ENCODE measurements at regions not wholly inside any gene's neighbourhood (a gene's known extent, or its start where the extent isn't known, plus 50 kb on each side); places are given as distances from the start of the nearest gene placed in this dataset.

DNA sequence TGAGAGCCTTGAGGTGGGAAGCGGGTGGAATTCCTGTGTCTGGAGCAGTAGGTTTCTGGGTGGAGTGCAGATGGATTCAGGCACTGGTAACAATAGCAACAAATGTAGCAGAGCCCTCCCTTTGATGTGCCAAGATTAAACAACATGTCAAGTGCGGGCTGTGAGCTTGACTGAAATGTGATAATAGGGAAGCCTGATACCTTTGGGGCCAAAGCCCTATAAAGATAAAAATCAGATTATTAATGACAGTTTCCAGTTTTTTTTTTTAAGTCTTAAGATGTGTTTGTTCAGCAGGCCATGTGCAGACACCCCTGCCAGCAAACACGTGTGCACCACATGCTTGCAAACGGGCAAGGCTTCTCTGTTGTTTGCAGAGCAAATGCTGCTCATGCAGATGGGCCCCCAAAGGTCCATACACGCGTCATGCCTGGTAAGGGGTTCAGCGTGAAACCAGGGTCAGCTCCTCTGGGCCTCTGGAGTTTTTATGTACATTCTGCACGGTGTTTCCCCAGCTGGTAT, 193.2 kb downstream of the GADD45G start:
- no peak overlapping the region for H2BK120ac ChIP-seq (ENCODE audit: low read depth, low read length)
- no peak overlapping the region for H3K18ac ChIP-seq (ENCODE audit: low read depth in 1 of 2, low read length in 2 of 2)
- 74% methylated on average over 8 of the region's 8 CpGs for WGBS
- H3K4ac ChIP-seq (ENCODE audit: low read depth in 1 of 2, low read length in 2 of 2) = no peak overlapping the region
- H3K79me1 ChIP-seq (replicated peaks; ENCODE audit: low read length, poor library complexity, severe bottlenecking) = no peaks in the 10 kb centered on the region
- H3K9ac ChIP-seq (ENCODE audit: low read length) = no peak overlapping the region
- H4K91ac ChIP-seq (ENCODE audit: low read length) = no peak overlapping the region
- no peak overlapping the region for H3K27ac ChIP-seq (ENCODE audit: low read length, poor library complexity, severe bottlenecking)
- H4K8ac ChIP-seq (ENCODE audit: low read length) = no peak overlapping the region
- H2BK15ac ChIP-seq (ENCODE audit: low read depth, poor library complexity, severe bottlenecking) = no peak overlapping the region
- no peaks in the 10 kb centered on the region for H3K9me3 ChIP-seq (ENCODE audit: control insufficient read depth, low read length)
- DNase-seq = no peak
- H3K23ac ChIP-seq (ENCODE audit: low read length in 2 of 2) = no peak overlapping the region
- H2AK5ac ChIP-seq (ENCODE audit: low read length, severe bottlenecking) = no peak overlapping the region
- H3K4me2 ChIP-seq (ENCODE audit: low read length, poor library complexity, severe bottlenecking) = no peak overlapping the region
- H3K14ac ChIP-seq (ENCODE audit: low read length in 2 of 2) = no peak overlapping the region
- H3K4me1 ChIP-seq (ENCODE audit: control insufficient read depth, insufficient read depth, low read depth, low read length) = peaks cover 11% of the 10 kb centered on the region
- no peak overlapping the region for H2BK5ac ChIP-seq (ENCODE audit: low read depth, low read length, poor library complexity, severe bottlenecking)
- H3K27me3 ChIP-seq (ENCODE audit: control insufficient read depth in 1 of 2, insufficient read depth in 1 of 2, low read length in 2 of 2) = peaks cover 6 to 7% of the 10 kb centered on the region in 2 experiments
- no peak overlapping the region for H2AFZ ChIP-seq (ENCODE audit: low read depth, low read length)
- no peak overlapping the region for H2BK12ac ChIP-seq (ENCODE audit: low read length in 2 of 2)
- H3K4me3 ChIP-seq (ENCODE audit: insufficient read depth in 1 of 2, low read depth in 1 of 2, low read length in 2 of 2) = no peak overlapping the region
- H3K36me3 ChIP-seq (ENCODE audit: control insufficient read depth in 1 of 2, insufficient read depth in 2 of 2, low read depth in 1 of 2, low read length in 2 of 2) = no peaks in the 10 kb centered on the region

DNA sequence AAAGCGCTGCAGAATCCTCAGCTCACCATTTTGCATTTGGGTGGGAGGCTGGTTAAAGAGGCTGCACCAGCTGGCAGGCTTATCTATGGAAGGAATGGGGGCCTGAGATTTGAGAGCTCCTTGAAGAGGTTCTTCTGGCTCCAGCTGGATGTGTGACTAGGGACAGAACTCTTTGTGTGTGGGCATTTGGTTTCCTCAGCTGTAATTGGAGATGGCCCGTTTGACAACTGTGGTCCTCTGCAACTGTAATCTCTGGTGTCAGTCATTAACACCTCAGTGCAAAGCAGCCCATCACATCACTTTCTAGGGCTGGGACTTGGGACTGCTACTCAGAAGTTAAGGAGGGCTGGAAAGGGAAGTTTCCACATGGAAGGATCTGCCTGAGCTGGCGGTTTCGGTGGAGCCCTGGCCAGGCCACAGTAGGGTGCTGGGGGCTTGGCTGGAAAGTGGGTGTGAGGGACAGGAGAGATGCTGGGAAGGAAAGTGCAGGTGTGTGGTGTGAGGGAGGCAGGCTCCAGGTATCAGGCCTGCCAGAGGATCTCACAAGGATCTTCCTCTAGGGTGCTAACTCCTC, 193.8 kb downstream of the GADD45G start:
- no peak overlapping the region for H4K8ac ChIP-seq (ENCODE audit: low read length)
- peaks cover 7% of the 10 kb centered on the region for H3K4me1 ChIP-seq (ENCODE audit: control insufficient read depth, insufficient read depth, low read depth, low read length)
- no peak overlapping the region for H2AK5ac ChIP-seq (ENCODE audit: low read length, severe bottlenecking)
- H3K79me1 ChIP-seq (replicated peaks; ENCODE audit: low read length, poor library complexity, severe bottlenecking) = no peaks in the 10 kb centered on the region
- no peak overlapping the region for H2BK5ac ChIP-seq (ENCODE audit: low read depth, low read length, poor library complexity, severe bottlenecking)
- H3K4me2 ChIP-seq (ENCODE audit: low read length, poor library complexity, severe bottlenecking) = no peak overlapping the region
- H3K23ac ChIP-seq (ENCODE audit: low read length in 2 of 2) = no peak overlapping the region
- H3K9ac ChIP-seq (ENCODE audit: low read length) = no peak overlapping the region
- H4K91ac ChIP-seq (ENCODE audit: low read length) = no peak overlapping the region
- no peak overlapping the region for H2BK120ac ChIP-seq (ENCODE audit: low read depth, low read length)
- no peak overlapping the region for H2BK12ac ChIP-seq (ENCODE audit: low read length in 2 of 2)
- no peak overlapping the region for H3K27ac ChIP-seq (ENCODE audit: low read length, poor library complexity, severe bottlenecking)
- 62% methylated on average over 4 of the region's 4 CpGs for WGBS
- H3K27me3 ChIP-seq (ENCODE audit: control insufficient read depth in 1 of 2, insufficient read depth in 1 of 2, low read length in 2 of 2) = peaks cover 6 to 7% of the 10 kb centered on the region in 2 experiments
- H2AFZ ChIP-seq (ENCODE audit: low read depth, low read length) = no peak overlapping the region
- H3K18ac ChIP-seq (ENCODE audit: low read depth in 1 of 2, low read length in 2 of 2) = no peak overlapping the region
- no peak overlapping the region for H3K14ac ChIP-seq (ENCODE audit: low read length in 2 of 2)
- H3K9me3 ChIP-seq (ENCODE audit: control insufficient read depth, low read length) = no peaks in the 10 kb centered on the region
- DNase-seq = no peak
- H3K4ac ChIP-seq (ENCODE audit: low read depth in 1 of 2, low read length in 2 of 2) = no peak overlapping the region
- H3K4me3 ChIP-seq (ENCODE audit: insufficient read depth in 1 of 2, low read depth in 1 of 2, low read length in 2 of 2) = no peak overlapping the region
- no peaks in the 10 kb centered on the region for H3K36me3 ChIP-seq (ENCODE audit: control insufficient read depth in 1 of 2, insufficient read depth in 2 of 2, low read depth in 1 of 2, low read length in 2 of 2)
- no peak overlapping the region for H2BK15ac ChIP-seq (ENCODE audit: low read depth, poor library complexity, severe bottlenecking)

DNA sequence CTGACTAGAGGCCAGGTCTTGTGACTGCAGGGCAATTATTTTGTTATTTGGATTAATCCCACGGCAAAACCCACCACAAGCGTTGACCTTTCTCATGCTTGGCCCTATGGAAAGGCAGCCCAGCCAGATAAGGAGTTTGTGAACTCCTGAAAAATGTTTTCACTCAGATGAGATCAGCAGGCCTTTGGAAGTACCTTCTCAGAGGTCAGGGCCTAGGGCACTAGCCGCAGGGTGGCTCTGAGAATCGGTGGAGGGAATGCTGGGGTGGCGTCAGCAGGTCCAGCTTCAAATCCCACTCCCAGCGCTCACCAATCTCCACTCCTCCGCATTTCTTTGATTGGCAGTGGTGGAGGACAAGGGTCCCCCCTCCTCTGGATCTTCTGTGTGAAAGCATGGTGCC, 194.4 kb downstream of the GADD45G start:
- no peak overlapping the region for H2BK12ac ChIP-seq (ENCODE audit: low read length in 2 of 2)
- no peak overlapping the region for H3K18ac ChIP-seq (ENCODE audit: low read depth in 1 of 2, low read length in 2 of 2)
- H3K4me1 ChIP-seq (ENCODE audit: control insufficient read depth, insufficient read depth, low read depth, low read length) = peaks cover 6% of the 10 kb centered on the region
- no peak overlapping the region for H3K23ac ChIP-seq (ENCODE audit: low read length in 2 of 2)
- no peak overlapping the region for H3K9ac ChIP-seq (ENCODE audit: low read length)
- H3K14ac ChIP-seq (ENCODE audit: low read length in 2 of 2) = no peak overlapping the region
- peaks cover 7 to 11% of the 10 kb centered on the region in 2 experiments for H3K27me3 ChIP-seq (ENCODE audit: control insufficient read depth in 1 of 2, insufficient read depth in 1 of 2, low read length in 2 of 2)
- H4K8ac ChIP-seq (ENCODE audit: low read length) = no peak overlapping the region
- no peaks in the 10 kb centered on the region for H3K36me3 ChIP-seq (ENCODE audit: control insufficient read depth in 1 of 2, insufficient read depth in 2 of 2, low read depth in 1 of 2, low read length in 2 of 2)
- no peak overlapping the region for H2AFZ ChIP-seq (ENCODE audit: low read depth, low read length)
- H3K4ac ChIP-seq (ENCODE audit: low read depth in 1 of 2, low read length in 2 of 2) = no peak overlapping the region
- H3K9me3 ChIP-seq (ENCODE audit: control insufficient read depth, low read length) = no peaks in the 10 kb centered on the region
- no peak overlapping the region for H2AK5ac ChIP-seq (ENCODE audit: low read length, severe bottlenecking)
- no peaks in the 10 kb centered on the region for H3K79me1 ChIP-seq (replicated peaks; ENCODE audit: low read length, poor library complexity, severe bottlenecking)
- no peak overlapping the region for H2BK5ac ChIP-seq (ENCODE audit: low read depth, low read length, poor library complexity, severe bottlenecking)
- H3K4me3 ChIP-seq (ENCODE audit: insufficient read depth in 1 of 2, low read depth in 1 of 2, low read length in 2 of 2) = no peak overlapping the region
- no peak overlapping the region for H2BK15ac ChIP-seq (ENCODE audit: low read depth, poor library complexity, severe bottlenecking)
- no peak overlapping the region for H2BK120ac ChIP-seq (ENCODE audit: low read depth, low read length)
- 96% methylated on average over 6 of the region's 7 CpGs for WGBS
- no peak overlapping the region for H3K27ac ChIP-seq (ENCODE audit: low read length, poor library complexity, severe bottlenecking)
- DNase-seq = no peak
- no peak overlapping the region for H3K4me2 ChIP-seq (ENCODE audit: low read length, poor library complexity, severe bottlenecking)
- H4K91ac ChIP-seq (ENCODE audit: low read length) = no peak overlapping the region

DNA sequence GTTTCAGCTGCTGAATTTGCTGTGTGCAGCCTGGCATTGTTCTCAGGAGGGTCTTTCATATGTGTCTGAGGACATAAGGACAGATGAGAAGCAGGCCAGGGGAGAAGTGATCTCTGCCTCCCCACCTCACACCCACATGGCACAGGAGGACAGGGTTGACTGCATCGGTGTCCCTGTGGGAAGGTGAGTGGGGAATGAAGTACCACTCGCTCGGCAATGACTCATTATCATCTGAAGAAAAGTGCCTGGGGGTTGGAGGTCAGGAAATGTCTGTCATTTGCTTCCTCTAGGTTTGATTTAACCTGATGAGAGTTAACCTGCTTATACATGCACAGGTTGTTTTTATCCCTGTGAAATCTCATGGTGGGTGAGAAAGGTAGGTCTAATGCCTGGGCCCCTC, 195.0 kb downstream of the GADD45G start:
- H3K27me3 ChIP-seq (ENCODE audit: control insufficient read depth in 1 of 2, insufficient read depth in 1 of 2, low read length in 2 of 2) = peaks cover 7 to 11% of the 10 kb centered on the region in 2 experiments
- no peaks in the 10 kb centered on the region for H3K79me1 ChIP-seq (replicated peaks; ENCODE audit: low read length, poor library complexity, severe bottlenecking)
- H3K4me3 ChIP-seq (ENCODE audit: insufficient read depth in 1 of 2, low read depth in 1 of 2, low read length in 2 of 2) = no peak overlapping the region
- 73% methylated on average over 3 of the region's 3 CpGs for WGBS
- no peak for DNase-seq
- H3K18ac ChIP-seq (ENCODE audit: low read depth in 1 of 2, low read length in 2 of 2) = no peak overlapping the region
- H3K36me3 ChIP-seq (ENCODE audit: control insufficient read depth in 1 of 2, insufficient read depth in 2 of 2, low read depth in 1 of 2, low read length in 2 of 2) = no peaks in the 10 kb centered on the region
- no peak overlapping the region for H3K4ac ChIP-seq (ENCODE audit: low read depth in 1 of 2, low read length in 2 of 2)
- H3K23ac ChIP-seq (ENCODE audit: low read length in 2 of 2) = no peak overlapping the region
- H3K4me1 ChIP-seq (ENCODE audit: control insufficient read depth, insufficient read depth, low read depth, low read length) = peaks cover 6% of the 10 kb centered on the region
- H4K91ac ChIP-seq (ENCODE audit: low read length) = no peak overlapping the region
- no peak overlapping the region for H3K9ac ChIP-seq (ENCODE audit: low read length)
- H4K8ac ChIP-seq (ENCODE audit: low read length) = no peak overlapping the region
- no peak overlapping the region for H2BK120ac ChIP-seq (ENCODE audit: low read depth, low read length)
- no peak overlapping the region for H3K27ac ChIP-seq (ENCODE audit: low read length, poor library complexity, severe bottlenecking)
- H3K14ac ChIP-seq (ENCODE audit: low read length in 2 of 2) = no peak overlapping the region
- H3K9me3 ChIP-seq (ENCODE audit: control insufficient read depth, low read length) = no peaks in the 10 kb centered on the region
- H2BK12ac ChIP-seq (ENCODE audit: low read length in 2 of 2) = no peak overlapping the region
- no peak overlapping the region for H2AFZ ChIP-seq (ENCODE audit: low read depth, low read length)
- H2BK5ac ChIP-seq (ENCODE audit: low read depth, low read length, poor library complexity, severe bottlenecking) = no peak overlapping the region
- no peak overlapping the region for H3K4me2 ChIP-seq (ENCODE audit: low read length, poor library complexity, severe bottlenecking)
- H2AK5ac ChIP-seq (ENCODE audit: low read length, severe bottlenecking) = no peak overlapping the region
- H2BK15ac ChIP-seq (ENCODE audit: low read depth, poor library complexity, severe bottlenecking) = no peak overlapping the region
